ENCODE measurements at regions not wholly inside any gene's neighbourhood (a gene's known extent, or its start where the extent isn't known, plus 50 kb on each side); places are given as distances from the start of the nearest gene placed in this dataset.
"Not testable (repeated sequence)": the region's sequence is repeated elsewhere in the genome, so short reads cannot be mapped to it uniquely, and the experiment has no call there.

GRCh38 chr2:180540761-180541160 is 439.6 kb upstream of the UBE2E3 start:
- DNase-seq (ENCODE audit: low read depth), result no peak

DNA sequence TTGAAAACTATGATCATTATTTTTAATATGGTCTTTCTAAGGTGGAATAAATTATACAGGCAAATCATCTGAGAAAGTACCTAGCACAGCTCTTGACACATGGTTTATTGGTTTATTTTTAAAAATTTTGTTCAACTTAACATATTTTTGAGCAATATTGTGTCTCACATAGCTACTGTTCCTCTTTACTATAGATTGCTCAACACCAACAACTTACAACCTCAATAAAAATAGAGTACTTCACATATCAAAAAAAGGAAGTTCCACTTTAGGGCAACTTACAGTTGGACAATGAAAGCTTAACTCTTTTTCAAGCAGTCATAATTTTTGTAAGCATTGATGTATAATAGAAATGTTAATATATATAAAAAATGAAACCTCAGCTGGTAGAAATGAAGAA is 440.9 kb upstream of the UBE2E3 start:
- no peak for DNase-seq (ENCODE audit: low read depth)

DNA sequence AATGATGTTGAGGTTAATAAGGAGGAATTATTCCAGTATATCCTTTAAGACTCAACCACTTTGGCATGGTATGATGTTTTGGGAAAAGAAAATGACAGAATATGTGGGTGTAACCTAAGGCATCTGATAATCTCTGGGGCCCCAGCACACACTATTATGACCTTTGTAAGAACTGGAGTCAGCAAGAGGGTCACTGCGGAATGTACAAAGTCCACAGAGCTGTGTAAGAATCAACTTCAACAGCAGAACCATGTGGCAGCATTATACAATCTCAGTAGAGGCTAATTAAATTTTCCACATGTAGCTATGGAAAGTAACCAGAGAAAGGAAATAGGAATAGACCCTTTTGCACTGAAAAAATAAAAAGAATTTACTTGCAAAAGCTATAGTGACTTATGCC is 445.1 kb upstream of the UBE2E3 start:
- no peak for DNase-seq (ENCODE audit: low read depth)

- not testable (repeated sequence) for DNase-seq (ENCODE audit: low read depth)
Observed at GRCh38 chr2:180531787-180532186, 448.6 kb upstream of the UBE2E3 start.

GRCh38 chr2:180524499-180524898 is 455.9 kb upstream of the UBE2E3 start:
- DNase-seq (ENCODE audit: low read depth), result no peak

DNA sequence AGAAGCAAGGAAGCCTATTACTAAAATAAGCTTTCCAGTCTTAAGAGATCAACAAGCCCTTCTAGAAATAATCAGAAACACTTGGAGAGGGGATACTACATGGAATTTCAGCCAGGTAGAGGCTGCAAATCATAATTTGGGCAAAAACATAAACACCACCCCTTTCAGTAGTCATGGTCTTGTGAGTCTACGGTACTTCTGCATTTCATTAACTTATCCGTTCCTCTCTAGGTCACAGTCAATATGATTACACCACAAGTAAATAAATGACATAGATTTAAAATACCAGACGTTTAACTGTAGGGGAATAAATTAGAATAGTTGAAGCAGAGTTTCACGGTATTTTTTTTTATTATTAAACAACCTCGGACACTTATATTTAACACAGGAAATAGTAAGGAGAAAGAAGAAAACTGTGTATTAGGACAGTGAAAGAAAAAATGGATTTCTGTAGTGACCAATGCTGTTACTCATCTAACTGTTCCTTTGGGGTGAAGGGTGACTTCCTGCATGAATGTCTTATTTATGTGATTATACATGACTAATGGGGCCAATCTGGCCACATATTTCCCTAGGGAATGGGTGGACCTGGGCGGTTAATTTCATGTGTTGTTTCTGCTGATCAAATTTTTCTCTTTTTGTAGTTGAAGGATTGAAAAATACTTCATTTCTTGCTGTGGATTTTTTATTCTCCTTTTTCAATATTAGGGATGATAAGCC is 456.6 kb upstream of the UBE2E3 start:
- peak; percentile 83 for DNase-seq (ENCODE audit: low read depth)

- DNase-seq (ENCODE audit: low read depth), result no peak
Observed at GRCh38 chr2:180520921-180521581, 459.4 kb upstream of the UBE2E3 start.

DNA sequence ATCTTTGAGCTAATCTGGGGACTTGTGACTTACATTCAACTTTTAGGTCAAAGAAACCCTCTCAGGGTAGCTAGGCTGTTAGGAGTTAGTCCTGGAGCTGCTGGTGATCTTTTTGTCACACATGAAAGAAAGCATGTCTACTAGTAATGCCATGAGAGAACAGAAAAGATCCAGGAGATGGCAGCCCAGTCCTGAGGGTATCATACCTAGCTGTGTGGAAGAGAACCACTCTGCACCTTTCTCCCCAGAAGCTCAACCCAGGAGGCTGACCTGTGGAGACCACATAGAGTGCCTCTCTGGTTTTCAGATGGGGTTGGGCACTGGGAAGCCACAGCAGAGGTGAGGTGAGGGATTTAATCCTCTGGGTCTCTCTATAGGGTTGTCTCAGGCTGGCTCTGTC is 460.2 kb upstream of the UBE2E3 start:
- DNase-seq (ENCODE audit: low read depth), result no peak

DNA sequence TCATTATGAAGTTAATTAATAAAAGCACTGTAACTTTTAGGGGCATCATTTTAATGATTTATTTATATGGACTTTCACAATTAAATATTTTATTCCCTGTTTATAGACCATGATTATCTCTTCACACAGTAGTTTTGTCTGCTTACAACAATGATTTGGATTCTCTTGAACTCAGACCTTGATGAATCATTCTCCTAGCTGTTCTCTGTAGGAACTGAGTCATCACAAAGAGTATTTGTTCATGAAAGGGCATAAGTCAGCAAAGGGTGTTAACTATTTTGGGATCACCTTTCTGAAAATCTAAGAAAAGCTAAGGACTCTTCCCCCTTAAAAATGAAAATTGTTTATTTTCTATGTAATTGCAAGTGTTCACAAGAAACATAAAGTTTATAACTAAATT is 461.1 kb upstream of the UBE2E3 start:
- DNase-seq (ENCODE audit: low read depth), result no peak

DNA sequence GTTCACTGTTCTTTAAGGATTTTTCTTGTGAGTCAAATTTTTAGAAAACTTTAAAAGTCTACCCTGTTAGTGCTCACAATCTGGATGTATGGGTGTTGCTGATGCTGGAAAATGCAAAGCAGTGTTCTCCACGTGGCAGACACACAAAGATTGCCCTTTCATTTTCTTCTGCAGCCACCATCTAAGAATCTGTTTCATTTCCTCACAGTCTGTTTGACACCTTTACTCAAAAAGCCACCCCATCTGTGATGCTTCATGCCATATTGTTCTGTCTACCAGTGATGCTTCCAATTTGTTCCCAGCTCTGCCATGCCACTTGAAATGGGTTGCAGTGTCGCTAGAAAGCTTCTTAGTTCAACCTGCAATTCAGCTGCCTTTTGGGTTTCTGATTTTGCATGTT is 464.2 kb upstream of the UBE2E3 start:
- DNase-seq (ENCODE audit: low read depth), result no peak

DNA sequence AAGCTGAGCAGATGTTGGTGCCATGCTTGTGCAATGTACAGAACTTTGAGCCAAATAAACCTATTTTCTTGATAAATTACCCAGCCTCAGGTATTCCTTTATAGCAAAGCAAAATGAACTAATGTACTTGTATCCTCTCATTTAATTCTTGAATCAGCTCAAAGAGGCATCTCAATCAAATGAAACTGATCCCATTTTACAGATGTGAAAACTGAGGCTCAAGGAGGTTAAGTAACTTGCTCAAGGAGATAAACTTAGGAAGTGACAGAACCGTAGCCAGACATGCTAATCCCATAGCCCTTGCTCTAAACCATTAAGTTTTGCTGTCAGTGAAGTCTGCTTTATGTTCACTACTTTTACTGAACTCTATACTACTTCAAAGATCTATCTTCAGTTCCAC is 467.0 kb upstream of the UBE2E3 start:
- DNase-seq (ENCODE audit: low read depth), result no peak

- DNase-seq (ENCODE audit: low read depth), result no peak
Observed at GRCh38 chr2:180508458-180508857, 471.9 kb upstream of the UBE2E3 start.

DNA sequence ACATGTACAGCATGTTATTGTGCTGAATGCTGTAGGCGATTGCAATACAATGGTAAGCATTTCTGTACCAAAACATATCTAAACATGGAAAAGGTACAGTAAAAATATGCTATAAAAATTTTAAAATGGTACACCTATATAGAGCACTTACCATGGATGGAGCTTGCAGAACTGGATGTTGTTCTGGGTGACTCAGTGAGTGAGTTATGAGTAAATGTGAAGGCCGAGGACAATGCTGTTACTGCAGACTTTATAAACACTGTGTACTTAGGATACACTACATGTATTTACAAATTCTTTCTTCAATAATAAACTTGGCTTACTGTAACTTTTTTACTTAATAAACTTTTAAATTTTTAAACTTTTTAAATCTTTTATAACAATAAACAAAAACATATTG is 473.4 kb upstream of the UBE2E3 start:
- no peak for DNase-seq (ENCODE audit: low read depth)

DNA sequence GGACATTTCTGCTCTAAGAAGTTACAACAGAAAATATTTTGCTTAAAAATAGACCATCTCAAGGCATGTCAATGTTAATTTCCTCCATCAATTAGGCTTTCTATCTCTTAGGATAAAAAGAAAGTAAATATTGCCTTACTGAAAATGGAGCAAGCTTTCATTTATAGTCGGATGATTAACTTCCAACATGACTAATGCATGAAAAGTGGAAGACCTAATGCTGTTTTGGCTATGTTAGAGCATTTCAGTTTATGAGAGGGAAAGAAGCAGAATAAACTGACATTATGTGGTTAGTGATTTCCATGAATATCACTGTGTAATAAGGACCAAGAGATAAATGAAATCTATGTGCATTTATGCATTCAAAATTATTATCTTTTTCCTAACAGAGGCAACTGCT is 475.2 kb upstream of the UBE2E3 start:
- DNase-seq (ENCODE audit: low read depth), result no peak

GRCh38 chr2:180497621-180498152 is 482.7 kb upstream of the UBE2E3 start:
- DNase-seq (ENCODE audit: low read depth), result no peak

DNA sequence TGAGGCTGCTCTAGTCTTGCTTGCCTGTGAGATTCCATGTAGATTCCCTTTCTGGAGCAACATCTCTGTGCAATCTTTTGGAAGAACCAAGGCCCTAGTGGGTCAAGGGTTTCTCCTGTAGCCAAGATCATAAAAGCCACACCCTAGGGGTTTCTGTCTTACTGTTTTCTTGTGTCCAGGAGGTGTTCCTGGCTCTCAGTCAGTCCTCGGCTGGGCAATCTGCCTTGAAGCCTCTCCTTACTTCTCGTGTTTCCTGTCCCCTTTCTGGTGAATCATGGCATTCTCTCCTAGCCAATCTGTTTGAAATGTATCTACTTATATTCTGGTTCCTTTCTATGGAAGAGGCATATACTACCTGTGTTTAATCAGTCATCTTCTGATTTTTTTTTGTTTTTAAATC is 484.8 kb upstream of the UBE2E3 start:
- no peak for DNase-seq (ENCODE audit: low read depth)

GRCh38 chr2:180494286-180494685 is 486.1 kb upstream of the UBE2E3 start:
- no peak for DNase-seq (ENCODE audit: low read depth)

DNA sequence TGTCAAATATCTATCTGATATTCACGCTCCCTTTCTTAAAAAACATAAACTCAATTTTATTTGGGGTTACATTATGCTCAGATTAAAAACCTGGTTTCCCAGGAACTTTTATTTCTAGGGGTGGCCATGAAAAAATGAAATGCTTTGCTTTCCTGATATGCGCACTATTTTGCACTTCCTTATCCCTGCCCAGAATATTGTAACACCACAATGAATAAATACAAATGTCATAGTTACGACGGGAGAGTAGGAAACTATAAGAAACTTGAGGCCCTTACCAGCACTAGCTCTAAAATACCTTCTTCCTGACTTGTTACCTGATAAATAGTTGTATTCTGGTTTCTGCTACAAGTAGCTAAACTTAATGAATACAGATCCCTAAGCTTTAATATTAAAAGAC is 475.6 kb upstream of the CWC22 start:
- DNase-seq (ENCODE audit: low read depth), result no peak

- no peak for DNase-seq (ENCODE audit: low read depth)
Observed at GRCh38 chr2:180481998-180482397, 474.9 kb upstream of the CWC22 start.

GRCh38 chr2:180478883-180479282 is 471.8 kb upstream of the CWC22 start:
- DNase-seq (ENCODE audit: low read depth), result no peak

GRCh38 chr2:180474716-180475115 is 467.6 kb upstream of the CWC22 start:
- no peak for DNase-seq (ENCODE audit: low read depth)

- DNase-seq (ENCODE audit: low read depth), result no peak
Observed at GRCh38 chr2:180473456-180473855, 466.4 kb upstream of the CWC22 start.

DNA sequence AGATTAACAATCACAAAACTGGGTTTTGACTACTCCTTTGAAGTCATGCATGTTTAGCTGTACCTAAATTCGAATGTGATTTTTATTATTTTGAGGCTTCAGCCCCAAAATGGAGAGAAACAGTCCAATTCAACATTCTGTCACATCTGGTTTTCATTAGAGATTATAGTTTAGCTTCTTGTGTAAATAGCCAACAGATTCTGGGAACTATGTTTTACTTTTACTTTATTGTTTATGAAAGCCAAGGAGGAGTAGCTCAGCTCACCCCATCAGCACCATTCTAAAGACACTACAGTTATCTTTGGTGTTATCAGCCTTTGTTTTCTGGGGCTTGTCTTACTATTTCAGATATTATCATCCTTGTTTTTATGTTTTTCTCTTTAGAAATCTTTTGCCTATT is 465.0 kb upstream of the CWC22 start:
- no peak for DNase-seq (ENCODE audit: low read depth)

DNA sequence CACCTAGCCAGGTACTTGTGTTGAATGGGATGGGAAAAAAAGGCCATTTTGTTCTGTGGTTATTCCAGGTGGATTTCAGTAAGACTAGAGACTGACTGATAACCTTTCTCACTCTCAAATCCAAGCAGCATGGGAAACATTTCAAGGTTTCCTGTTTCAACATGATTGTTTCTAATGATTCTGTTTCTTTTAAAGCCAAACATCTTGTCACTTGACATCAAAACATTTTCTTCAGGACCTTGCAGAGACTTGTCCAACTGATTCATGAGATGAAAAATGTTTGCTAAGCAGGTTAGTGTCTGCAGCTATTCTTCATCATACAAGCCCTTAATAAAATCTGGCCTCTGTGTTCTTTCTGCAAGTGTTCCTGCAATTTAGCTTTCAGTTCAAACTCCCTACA is 456.5 kb upstream of the CWC22 start:
- no peak for DNase-seq (ENCODE audit: low read depth)
